Esophagus squamous epithelium (tissue), 4 donors: ENCODE measurements at regions not wholly inside any gene's neighbourhood (a gene's known extent, or its start where the extent isn't known, plus 50 kb on each side); places are given as distances from the start of the nearest gene placed in this dataset.

Source experiments
- CTCF ChIP-seq, 6 experiments: fragments of 450-650 bp in 4 of 6; fragments of 200-600 bp in 2 of 6; sonication (generic) in 2 of 6; IDR thresholded peaks; one replicate each; pipeline ENCODE4 v1.5.1; 2016 to 2019; ENCODE audit warnings: antibody characterized with exemption in 6 of 6, mild to moderate bottlenecking in 4 of 6, moderate library complexity in 4 of 6
- POLR2A ChIP-seq, 4 donors: fragments of 450-650 bp; IDR thresholded peaks; one replicate each; pipeline ENCODE4 v1.6.1; 2017; ENCODE audit warnings: antibody characterized with exemption in 4 of 4, mild to moderate bottlenecking in 4 of 4, moderate library complexity in 3 of 4

DNA sequence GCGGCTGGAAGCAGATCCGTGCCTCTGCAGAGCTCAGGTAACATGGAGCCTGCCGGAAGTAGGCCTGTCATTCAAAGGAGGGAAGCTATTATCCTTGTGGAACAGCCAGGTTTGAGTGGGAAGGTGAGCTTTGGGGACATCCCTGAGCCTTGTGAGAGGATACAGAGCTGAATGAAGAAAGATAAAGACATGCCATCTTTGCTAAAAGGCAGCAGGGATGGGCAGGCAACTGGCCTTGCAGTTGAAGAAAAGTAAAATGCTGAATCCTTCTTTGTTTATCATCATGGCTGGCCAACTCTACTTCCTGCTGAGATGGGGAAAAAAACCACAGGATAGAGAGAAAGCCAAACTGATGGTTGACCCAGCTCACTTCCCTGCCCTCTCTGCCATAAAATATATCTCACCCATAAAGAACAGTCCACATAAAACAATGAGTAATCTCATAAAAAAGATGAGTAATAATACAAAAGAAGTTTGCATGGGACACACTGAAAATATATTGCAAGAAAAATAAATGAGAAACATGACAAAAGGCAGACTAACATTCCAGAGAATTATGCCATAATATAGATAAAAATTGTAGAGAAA, 226.3 kb downstream of the DLEU7 start:
- TF ChIP-seq CTCF (IDR thresholded peaks at IDR 0.05), result no peak
- no peak for TF ChIP-seq POLR2A (IDR thresholded peaks at IDR 0.05)
